IMR-90 (cell line): ENCODE measurements at regions not wholly inside any gene's neighbourhood (a gene's known extent, or its start where the extent isn't known, plus 50 kb on each side); places are given as distances from the start of the nearest gene placed in this dataset.

Source experiments
- ATAC-seq: fragments of 200-7000 bp; cut with Tn5 transposase; 2 replicates; pipeline ENCODE4 v1.9.1; 2020; ENCODE audit warnings: low read depth, mild to moderate bottlenecking, moderate library complexity
- BruUV-seq: library from RNA; stranded (reverse); fragments of 400-500 nt; replicated peaks from 2 replicates; lab custom pipeline; 2021; lab: Mats Ljungman, UMichigan
- CTCF ChIA-PET: fragments of 300-600 bp; formaldehyde crosslinking; extraction: SDS; loops from one replicate; lab custom pipeline; 2021; ENCODE audit warnings: antibody characterized with exemption; lab: Yijun Ruan, JAX
- POLR2A ChIA-PET: fragments of 300-600 bp; sonication (Branson Sonifier 250); formaldehyde crosslinking; loops from one replicate; lab custom pipeline; 2022; ENCODE audit warnings: antibody characterized with exemption; ENCODE audit not compliant: unreplicated experiment; lab: Charles Lee
- DNase-seq: peaks from one replicate; pipeline ENCODE4 v3.0.0; 2013
- H2AFZ ChIP-seq: replicated peaks from 2 replicates; pipeline ENCODE3; 2013; ENCODE audit warnings: low read length, mild to moderate bottlenecking; ENCODE audit not compliant: poor library complexity
- H2AK5ac ChIP-seq: 2 replicates; pipeline ENCODE4 v1.6.1; 2013; ENCODE audit warnings: low read depth, low read length, inconsistent platforms
- H2AK9ac ChIP-seq: replicated peaks from 2 replicates; pipeline ENCODE3; 2013; ENCODE audit warnings: mild to moderate bottlenecking, low read depth, low read length, moderate library complexity; ENCODE audit not compliant: poor library complexity
- H2BK120ac ChIP-seq: 2 replicates; pipeline ENCODE4 v1.6.1; 2013; ENCODE audit warnings: low read depth, low read length, inconsistent platforms
- H2BK15ac ChIP-seq: 3 replicates; pipeline ENCODE4 v1.6.1; 2013; ENCODE audit warnings: low read depth, low read length, inconsistent platforms
- H2BK20ac ChIP-seq: 2 replicates; pipeline ENCODE4 v1.6.1; 2013; ENCODE audit warnings: low read depth, mild to moderate bottlenecking, inconsistent platforms, low read length, moderate library complexity
- H2BK5ac ChIP-seq: 2 replicates; pipeline ENCODE4 v1.6.1; 2013; ENCODE audit warnings: mild to moderate bottlenecking, low read depth, low read length, inconsistent platforms; ENCODE audit not compliant: poor library complexity, severe bottlenecking
- H3K14ac ChIP-seq: replicated peaks from 2 replicates; pipeline ENCODE4 v1.6.1; 2013; ENCODE audit warnings: low read depth, low read length, inconsistent platforms
- H3K18ac ChIP-seq: 2 replicates; pipeline ENCODE4 v1.6.1; 2013; ENCODE audit warnings: low read depth, low read length, control low read depth
- H3K23ac ChIP-seq: 2 replicates; pipeline ENCODE4 v1.6.1; 2013; ENCODE audit warnings: low read depth, low read length, inconsistent platforms
- H3K27ac ChIP-seq: 2 replicates; pipeline ENCODE4 v1.5.1; 2013; ENCODE audit warnings: mild to moderate bottlenecking, control low read depth, low read length; ENCODE audit not compliant: insufficient read depth
- H3K27me3 ChIP-seq: 2 replicates; pipeline ENCODE4 v1.6.1; 2013; ENCODE audit warnings: low read length; ENCODE audit not compliant: control insufficient read depth, insufficient read depth
- H3K36me3 ChIP-seq: 2 replicates; pipeline ENCODE4 v1.6.1; 2013; ENCODE audit warnings: low read length, mixed read lengths; ENCODE audit not compliant: control insufficient read depth, insufficient read depth
- H3K4ac ChIP-seq: 2 replicates; pipeline ENCODE4 v1.6.1; 2013; ENCODE audit warnings: low read depth, low read length, inconsistent platforms
- H3K4me1 ChIP-seq: 2 replicates; pipeline ENCODE4 v1.6.1; 2013; ENCODE audit warnings: low read length, mixed read lengths; ENCODE audit not compliant: control insufficient read depth, insufficient read depth
- H3K4me2 ChIP-seq: 2 replicates; pipeline ENCODE4 v1.6.1; 2013; ENCODE audit warnings: low read depth, mild to moderate bottlenecking, control low read depth, low read length, moderate library complexity
- H3K4me3 ChIP-seq: 2 replicates; pipeline ENCODE4 v1.5.1; 2013; ENCODE audit warnings: low read depth, mild to moderate bottlenecking, control low read depth, low read length, moderate library complexity; ENCODE audit not compliant: insufficient read depth
- H3K56ac ChIP-seq: 2 replicates; pipeline ENCODE4 v1.6.1; 2013; ENCODE audit warnings: low read length, inconsistent platforms; ENCODE audit not compliant: insufficient read depth; ENCODE audit errors: extremely low read depth
- H3K79me1 ChIP-seq, 2 experiments: 2 replicates each; pipeline ENCODE4 v1.6.1; 2013; ENCODE audit warnings: low read length in 2 of 2, inconsistent platforms in 1 of 2, low read depth in 1 of 2
- H3K9ac ChIP-seq: 2 replicates; pipeline ENCODE4 v1.6.1; 2013; ENCODE audit warnings: low read depth, low read length, control low read depth
- H3K9me1 ChIP-seq: 2 replicates; pipeline ENCODE4 v1.6.1; 2013; ENCODE audit warnings: low read length, inconsistent platforms; ENCODE audit not compliant: insufficient read depth
- H3K9me3 ChIP-seq: 2 replicates; pipeline ENCODE4 v1.6.1; 2013; ENCODE audit warnings: low read length; ENCODE audit not compliant: control insufficient read depth, insufficient read depth
- H4K20me1 ChIP-seq: 2 replicates; pipeline ENCODE4 v1.6.1; 2013; ENCODE audit warnings: low read length, inconsistent platforms; ENCODE audit not compliant: insufficient read depth
- H4K5ac ChIP-seq: 2 replicates; pipeline ENCODE4 v1.6.1; 2013; ENCODE audit warnings: mild to moderate bottlenecking, low read depth, low read length, control low read depth
- H4K8ac ChIP-seq, 2 experiments: 2 replicates each; pipeline ENCODE4 v1.6.1; 2013; ENCODE audit warnings: low read depth in 2 of 2, low read length in 2 of 2, control low read depth in 1 of 2, inconsistent platforms in 1 of 2
- H4K91ac ChIP-seq: 2 replicates; pipeline ENCODE4 v1.6.1; 2013; ENCODE audit warnings: low read depth, low read length, inconsistent platforms; ENCODE audit not compliant: insufficient read depth
- BHLHE40 ChIP-seq: fragments of 150-350 bp; IDR thresholded peaks from 2 replicates; pipeline ENCODE4 v1.6.1; 2016; ENCODE audit warnings: mild to moderate bottlenecking, low read depth, low read length
- CHD1 ChIP-seq: IDR thresholded peaks from 2 replicates; pipeline ENCODE4 v1.6.1; 2012; ENCODE audit warnings: low read depth, low read length, improper control_type of control experiment
- FOS ChIP-seq: fragments of 150-350 bp; IDR thresholded peaks from 2 replicates; pipeline ENCODE4 v1.6.1; 2016; ENCODE audit warnings: low read depth, low read length
- MAFK ChIP-seq: IDR thresholded peaks from 2 replicates; pipeline ENCODE4 v1.6.1; 2012; ENCODE audit warnings: low read depth, low read length, improper control_type of control experiment
- MAZ ChIP-seq: IDR thresholded peaks from 2 replicates; pipeline ENCODE4 v1.6.1; 2012; ENCODE audit warnings: low read depth, mild to moderate bottlenecking, low read length, improper control_type of control experiment, moderate library complexity, borderline replicate concordance
- MXI1 ChIP-seq: IDR thresholded peaks from 2 replicates; pipeline ENCODE4 v1.6.1; 2012; ENCODE audit warnings: low read depth, mild to moderate bottlenecking, low read length, moderate library complexity, borderline replicate concordance
- NFE2L2 ChIP-seq: fragments of 150-350 bp; IDR thresholded peaks from 2 replicates; pipeline ENCODE4 v1.6.1; 2016; ENCODE audit warnings: low read depth, mild to moderate bottlenecking, low read length
- POLR2A ChIP-seq: IDR thresholded peaks from 2 replicates; pipeline ENCODE4 v1.6.1; 2012; ENCODE audit warnings: mild to moderate bottlenecking, low read depth, low read length
- RAD21 ChIP-seq: IDR thresholded peaks from 2 replicates; pipeline ENCODE4 v1.6.1; 2012; ENCODE audit warnings: low read length, improper control_type of control experiment
- RCOR1 ChIP-seq: IDR thresholded peaks from 2 replicates; pipeline ENCODE4 v1.6.1; 2012; ENCODE audit warnings: mild to moderate bottlenecking, low read length, improper control_type of control experiment; ENCODE audit not compliant: insufficient replicate concordance
- RFX5 ChIP-seq: IDR thresholded peaks from 2 replicates; pipeline ENCODE4 v1.8.0; 2012; ENCODE audit warnings: low read depth, mild to moderate bottlenecking, low read length, moderate library complexity
- SMC3 ChIP-seq: fragments of 150-350 bp; IDR thresholded peaks from 2 replicates; pipeline ENCODE4 v1.6.1; 2016; ENCODE audit warnings: low read depth, mild to moderate bottlenecking, antibody characterized with exemption, low read length, moderate library complexity
- WGBS, 2 experiments: methylation state at CpG; one replicate each; pipeline versions ENCODE4 v1.1.5 to v1.1.7; 2013; ENCODE audit warnings: missing lambda C conversion rate in 2 of 2; ENCODE audit not compliant: insufficient read length in 1 of 2; ENCODE audit errors: extremely low coverage in 2 of 2; 5-methylcytosine and 5-hydroxymethylcytosine counted together
- dilution Hi-C: fragments of 300-500 bp; cut with HindIII; formaldehyde crosslinking; loops from one replicate; pipeline ENCODE4 v1.14.3; 2018; ENCODE audit warnings: low sequenced_read_pairs; ENCODE audit not compliant: unreplicated experiment
- in situ Hi-C: fragments of 300-500 bp; cut with MboI; formaldehyde crosslinking; loops from 3 replicates; pipeline ENCODE4 v1.14.3; 2019; ENCODE audit warnings: low sequenced_read_pairs, inconsistent platforms, mixed read lengths
- intact Hi-C: fragments of 100-400 bp; cut with micrococcal nuclease; formaldehyde crosslinking; loops from 2 replicates; pipeline ENCODE4 v1.10.0; 2022
- TF ChIP-seq, protein P1 (sequence below): conservative IDR thresholded peaks from 2 replicates; pipeline ENCODE4 v1.5.1; 2012; ENCODE audit warnings: mild to moderate bottlenecking, low read depth, low read length, improper control_type of control experiment
- TF ChIP-seq, protein P2 (sequence below): fragments of 150-350 bp; IDR thresholded peaks from 2 replicates; pipeline ENCODE4 v1.6.1; 2016; ENCODE audit warnings: low read depth, mild to moderate bottlenecking, low read length, moderate library complexity, borderline replicate concordance
- TF ChIP-seq, protein P3 (sequence below): fragments of 150-350 bp; IDR thresholded peaks from 2 replicates; pipeline ENCODE4 v1.6.1; 2017; ENCODE audit warnings: mild to moderate bottlenecking, antibody characterized with exemption, low read length, low read depth

DNA sequence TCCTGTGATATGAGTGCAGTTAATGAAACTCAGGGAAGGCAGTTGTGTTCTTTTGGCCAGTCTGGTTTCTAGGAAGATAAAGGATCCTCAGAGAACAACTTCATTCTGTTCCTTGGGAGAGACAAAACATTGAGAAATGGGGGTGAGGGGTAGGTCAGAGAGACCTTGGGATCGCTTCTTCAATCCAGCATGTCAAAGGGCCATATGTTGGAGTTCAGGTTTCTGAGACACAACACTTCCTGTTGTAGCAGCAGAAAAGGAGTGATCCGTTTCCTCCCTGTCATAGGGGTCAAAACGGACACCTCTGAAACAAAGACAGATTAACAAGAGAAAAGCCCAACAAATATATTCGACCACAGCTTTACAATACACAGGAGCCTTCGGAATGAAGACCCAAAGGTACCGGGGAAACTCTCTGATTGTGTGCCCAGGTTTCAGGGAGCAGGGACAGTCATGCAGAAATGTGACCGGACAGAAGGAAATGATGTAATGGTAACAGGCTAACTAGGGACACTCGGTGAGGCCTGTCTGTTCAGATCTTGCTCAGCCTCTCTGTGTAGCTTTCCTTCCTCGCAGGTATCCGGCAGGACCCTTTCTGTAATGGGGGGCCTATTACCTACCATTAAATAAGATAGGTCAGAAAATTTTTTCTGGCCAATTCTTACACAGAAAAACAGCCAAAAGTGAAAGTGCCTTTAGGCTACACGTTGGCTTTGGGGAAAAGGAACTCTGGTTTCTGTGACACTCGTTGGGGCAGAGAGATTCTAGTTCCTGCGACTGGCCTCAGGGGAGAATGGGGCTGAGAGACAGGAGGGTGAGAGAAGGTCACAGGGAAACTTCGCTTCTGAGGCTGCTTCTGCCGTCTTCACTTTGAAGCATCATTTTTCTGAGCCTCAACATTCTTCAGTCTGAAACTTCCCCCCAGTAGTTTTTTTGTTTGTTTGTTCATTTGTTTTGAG lies 103.3 kb upstream of the TLR3 start:
- no peak overlapping the region for H3K4me2 ChIP-seq
- WGBS, 2 experiments, result no CpG with 5 or more reads among the region's 15 CpGs
- ChIA-PET POLR2A (interaction anchor here (0.5 kb wide), 1 partner anchor 27 kb away, joined by 3 read pairs; no protein-coding TSS in a partner anchor), CTCF (no interaction called here)
- H3K9ac ChIP-seq, result no peak overlapping the region
- no peak overlapping the region for H3K27ac ChIP-seq
- H3K4me3 ChIP-seq, result no peak overlapping the region
- BruUV-seq, result no TSS peak
- no peak overlapping the region for H3K4ac ChIP-seq
- no peaks in the 10 kb centered on the region for H3K36me3 ChIP-seq
- H2AFZ ChIP-seq, result no peak overlapping the region
- no peak overlapping the region for H3K56ac ChIP-seq
- ATAC-seq (no peak), DNase-seq (no peak)
- H4K20me1 ChIP-seq, result no peaks in the 10 kb centered on the region
- intact Hi-C loops (no loop called here), in situ Hi-C loops (no loop called here), dilution Hi-C loops (no loop called here)
- H3K23ac ChIP-seq, result no peak overlapping the region
- H3K27me3 ChIP-seq, result no peaks in the 10 kb centered on the region; the same call in 1 of the 2 replicates
- H2AK5ac ChIP-seq, result no peak overlapping the region
- H2AK9ac ChIP-seq, result no peak overlapping the region
- no peaks in the 10 kb centered on the region for H3K9me3 ChIP-seq
- H2BK20ac ChIP-seq, result no peak overlapping the region
- H2BK5ac ChIP-seq, result no peak overlapping the region
- H3K9me1 ChIP-seq, result no peaks in the 10 kb centered on the region
- H4K8ac ChIP-seq, result no peak overlapping the region
- H4K91ac ChIP-seq, result no peak overlapping the region
- no peak overlapping the region for H3K18ac ChIP-seq
- no peaks in the 10 kb centered on the region for H3K4me1 ChIP-seq
- H3K79me1 ChIP-seq, result no peaks in the 10 kb centered on the region
- no peak overlapping the region for H3K14ac ChIP-seq
- no peak overlapping the region for H4K5ac ChIP-seq
- H2BK120ac ChIP-seq, result no peak overlapping the region
- no peak overlapping the region for H2BK15ac ChIP-seq
- TF ChIP-seq FOS (no peak), RAD21 (no peak), CHD1 (no peak), POLR2A (no peak), RFX5 (no peak), NFE2L2 (no peak), MAFK (no peak), RCOR1 (no peak), BHLHE40 (no peak), MXI1 (no peak), MAZ (no peak), SMC3 (no peak)
- TF ChIP-seq, protein P1, sequence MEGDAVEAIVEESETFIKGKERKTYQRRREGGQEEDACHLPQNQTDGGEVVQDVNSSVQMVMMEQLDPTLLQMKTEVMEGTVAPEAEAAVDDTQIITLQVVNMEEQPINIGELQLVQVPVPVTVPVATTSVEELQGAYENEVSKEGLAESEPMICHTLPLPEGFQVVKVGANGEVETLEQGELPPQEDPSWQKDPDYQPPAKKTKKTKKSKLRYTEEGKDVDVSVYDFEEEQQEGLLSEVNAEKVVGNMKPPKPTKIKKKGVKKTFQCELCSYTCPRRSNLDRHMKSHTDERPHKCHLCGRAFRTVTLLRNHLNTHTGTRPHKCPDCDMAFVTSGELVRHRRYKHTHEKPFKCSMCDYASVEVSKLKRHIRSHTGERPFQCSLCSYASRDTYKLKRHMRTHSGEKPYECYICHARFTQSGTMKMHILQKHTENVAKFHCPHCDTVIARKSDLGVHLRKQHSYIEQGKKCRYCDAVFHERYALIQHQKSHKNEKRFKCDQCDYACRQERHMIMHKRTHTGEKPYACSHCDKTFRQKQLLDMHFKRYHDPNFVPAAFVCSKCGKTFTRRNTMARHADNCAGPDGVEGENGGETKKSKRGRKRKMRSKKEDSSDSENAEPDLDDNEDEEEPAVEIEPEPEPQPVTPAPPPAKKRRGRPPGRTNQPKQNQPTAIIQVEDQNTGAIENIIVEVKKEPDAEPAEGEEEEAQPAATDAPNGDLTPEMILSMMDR, result no peak
- TF ChIP-seq, protein P2, sequence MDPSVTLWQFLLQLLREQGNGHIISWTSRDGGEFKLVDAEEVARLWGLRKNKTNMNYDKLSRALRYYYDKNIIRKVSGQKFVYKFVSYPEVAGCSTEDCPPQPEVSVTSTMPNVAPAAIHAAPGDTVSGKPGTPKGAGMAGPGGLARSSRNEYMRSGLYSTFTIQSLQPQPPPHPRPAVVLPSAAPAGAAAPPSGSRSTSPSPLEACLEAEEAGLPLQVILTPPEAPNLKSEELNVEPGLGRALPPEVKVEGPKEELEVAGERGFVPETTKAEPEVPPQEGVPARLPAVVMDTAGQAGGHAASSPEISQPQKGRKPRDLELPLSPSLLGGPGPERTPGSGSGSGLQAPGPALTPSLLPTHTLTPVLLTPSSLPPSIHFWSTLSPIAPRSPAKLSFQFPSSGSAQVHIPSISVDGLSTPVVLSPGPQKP, result no peak
- TF ChIP-seq, protein P3, sequence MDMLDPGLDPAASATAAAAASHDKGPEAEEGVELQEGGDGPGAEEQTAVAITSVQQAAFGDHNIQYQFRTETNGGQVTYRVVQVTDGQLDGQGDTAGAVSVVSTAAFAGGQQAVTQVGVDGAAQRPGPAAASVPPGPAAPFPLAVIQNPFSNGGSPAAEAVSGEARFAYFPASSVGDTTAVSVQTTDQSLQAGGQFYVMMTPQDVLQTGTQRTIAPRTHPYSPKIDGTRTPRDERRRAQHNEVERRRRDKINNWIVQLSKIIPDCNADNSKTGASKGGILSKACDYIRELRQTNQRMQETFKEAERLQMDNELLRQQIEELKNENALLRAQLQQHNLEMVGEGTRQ, result no peak
